T47D (cell line): ENCODE measurements at regions not wholly inside any gene's neighbourhood (a gene's known extent, or its start where the extent isn't known, plus 50 kb on each side); places are given as distances from the start of the nearest gene placed in this dataset.
"Not testable (repeated sequence)": the region's sequence is repeated elsewhere in the genome, so short reads cannot be mapped to it uniquely, and the experiment has no call there.

ENCODE experiments used
- DNase-seq, 2 experiments: peaks; one replicate each; pipeline versions ENCODE4 v3.0.0 to v3.0.0-alpha.2; 2011 to 2012; ENCODE audit warnings: low read depth in 1 of 2, low spot score in 1 of 2
- JUND ChIP-seq: IDR thresholded peaks from 2 replicates; pipeline ENCODE4 v1.6.1; 2012; ENCODE audit warnings: low read depth
- in situ Hi-C: cut with HindIII; loops from 2 replicates; pipeline ENCODE4 v1.10.0; 2016; ENCODE audit warnings: low sequenced_read_pairs, low pct_unique_long_range_greater_than_20kb

DNA sequence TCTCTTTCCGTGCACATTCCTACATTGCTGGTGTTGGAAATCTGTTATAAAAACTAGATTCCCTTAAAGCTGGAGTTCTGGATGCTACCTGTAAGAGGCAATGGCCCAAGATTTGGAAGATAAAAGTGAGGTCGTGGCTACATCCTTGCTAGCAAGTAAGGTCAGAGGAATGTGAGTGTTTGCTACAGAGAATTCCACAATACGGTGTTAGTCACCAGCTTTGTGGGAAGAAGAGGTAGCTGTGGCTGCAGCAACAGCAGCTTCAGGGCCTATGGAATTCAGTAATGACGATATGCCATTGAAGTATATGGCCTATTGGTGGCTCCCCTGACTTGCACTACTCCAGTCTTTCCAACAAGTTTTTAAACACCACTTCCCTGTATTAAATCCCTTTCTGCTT lies 227.7 kb upstream of the TMEM260 start:
- in situ Hi-C loops = no loop called here
- no peak for TF ChIP-seq JUND
- no peak for DNase-seq

DNA sequence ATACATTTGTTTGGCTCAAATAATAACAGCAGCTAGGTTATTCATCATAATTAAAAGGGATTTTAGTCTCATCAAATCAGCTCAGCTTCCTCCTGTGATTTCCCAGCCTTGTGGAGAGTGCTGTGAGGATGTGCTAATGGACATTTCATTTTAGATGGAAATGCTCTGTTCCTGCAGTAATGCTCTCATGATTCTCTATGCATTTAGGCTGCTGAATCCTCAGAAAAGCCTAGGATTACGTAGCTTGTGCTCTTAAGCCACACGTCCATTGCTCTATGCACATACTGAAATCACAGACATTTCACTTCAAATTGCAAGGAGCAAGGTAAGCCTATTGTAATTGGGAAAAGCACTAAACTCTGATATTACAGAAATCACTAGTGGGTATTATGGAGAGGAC lies 226.6 kb upstream of the TMEM260 start:
- in situ Hi-C loops = no loop called here
- DNase-seq = no peak
- no peak for TF ChIP-seq JUND

DNA sequence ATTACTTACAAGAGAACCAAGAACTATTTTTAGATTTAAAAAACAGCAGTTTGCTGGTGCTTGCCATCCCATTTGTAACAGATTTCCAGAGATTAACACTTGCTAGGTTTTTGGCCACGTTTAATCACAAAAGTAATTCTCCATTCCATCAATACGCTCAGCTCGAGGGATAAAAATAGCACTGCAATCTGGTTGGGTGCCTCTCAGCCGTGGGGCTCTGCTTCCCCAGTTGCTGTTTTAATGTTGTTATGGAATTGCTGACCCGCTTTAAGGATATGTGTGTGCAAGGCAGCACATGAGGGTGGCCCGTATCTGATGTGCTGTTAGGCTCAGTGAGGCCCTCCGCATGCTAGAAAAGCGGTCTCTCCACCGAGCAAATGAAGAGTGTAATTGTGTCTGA lies 222.2 kb upstream of the TMEM260 start:
- in situ Hi-C loops = no loop called here
- TF ChIP-seq JUND = no peak
- no peak for DNase-seq

DNA sequence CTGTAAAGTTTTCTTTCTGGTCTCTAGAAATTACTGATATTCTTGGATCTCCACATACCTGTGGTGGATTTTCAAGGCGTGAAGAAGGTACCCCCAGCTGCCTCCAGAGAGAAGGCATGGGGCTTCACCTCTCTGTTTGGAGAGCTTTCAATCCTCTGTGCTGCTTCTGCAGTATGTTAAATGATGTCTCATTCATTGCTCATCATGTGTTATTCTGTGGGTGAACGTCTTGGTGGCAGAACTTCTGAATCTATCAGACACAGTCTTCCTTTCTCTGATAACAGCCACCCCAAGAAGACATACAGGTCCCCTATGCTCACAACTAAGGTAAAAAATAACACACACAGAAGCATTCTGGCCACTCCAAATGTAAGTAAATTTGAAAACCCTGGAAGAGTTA lies 221.3 kb upstream of the TMEM260 start:
- in situ Hi-C loops = no loop called here
- TF ChIP-seq JUND = no peak
- DNase-seq = no peak

DNA sequence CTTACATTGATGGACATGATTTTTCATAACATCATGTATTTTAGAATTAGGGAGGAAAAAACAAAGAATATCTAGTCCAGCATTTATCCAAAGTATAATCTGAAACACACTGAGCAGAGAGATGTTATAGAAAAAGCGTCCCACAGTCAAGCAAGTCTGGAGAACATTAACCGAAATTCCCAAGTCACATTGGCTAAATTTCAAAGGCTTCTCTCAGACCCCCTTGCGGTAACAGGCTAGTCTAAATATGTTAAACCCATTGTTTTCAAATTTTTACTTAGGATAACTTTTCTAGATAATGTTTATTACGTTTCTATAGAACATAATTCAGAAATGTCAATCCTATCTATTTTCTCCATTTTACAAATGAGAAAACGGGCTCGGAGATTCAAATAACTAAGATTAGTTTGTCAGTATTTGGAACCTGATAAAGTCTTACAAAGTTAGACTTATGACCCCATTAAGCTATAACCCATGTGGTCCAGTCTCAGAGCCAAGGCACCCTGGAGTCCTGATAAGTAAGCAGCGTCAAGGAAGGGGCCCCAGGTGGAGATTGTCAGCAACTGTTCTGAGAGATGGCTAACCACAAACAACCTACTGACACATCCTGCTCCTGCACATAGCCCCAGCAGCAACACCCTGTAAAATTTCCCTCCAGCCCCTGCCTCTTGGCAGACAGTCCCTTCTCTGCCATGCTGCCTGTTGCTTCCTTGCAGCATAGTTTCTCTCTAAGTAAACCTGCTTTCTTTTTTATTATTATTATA lies 220.6 kb upstream of the TMEM260 start:
- DNase-seq = no peak
- TF ChIP-seq JUND = no peak
- in situ Hi-C loops = no loop called here

DNA sequence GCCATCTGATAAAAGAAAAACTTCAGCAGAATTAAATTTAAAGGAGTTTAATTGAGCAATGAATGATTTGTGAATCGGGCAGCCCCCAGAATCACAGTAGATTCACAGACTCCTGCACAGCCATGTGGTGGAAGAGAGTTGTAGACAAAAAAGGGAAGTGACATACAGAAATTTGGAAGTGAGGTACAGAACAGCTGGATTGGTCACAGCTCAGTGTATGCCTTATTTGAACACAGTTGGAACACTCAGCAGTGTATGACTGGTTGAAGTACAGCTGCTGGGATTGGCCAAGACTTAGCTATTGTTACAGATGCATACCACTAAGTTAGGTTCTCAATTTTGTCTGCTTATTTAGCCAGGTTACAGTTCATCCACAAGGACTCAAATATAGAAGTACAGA lies 213.9 kb upstream of the TMEM260 start:
- DNase-seq, in situ Hi-C loops: not testable (repeated sequence)

DNA sequence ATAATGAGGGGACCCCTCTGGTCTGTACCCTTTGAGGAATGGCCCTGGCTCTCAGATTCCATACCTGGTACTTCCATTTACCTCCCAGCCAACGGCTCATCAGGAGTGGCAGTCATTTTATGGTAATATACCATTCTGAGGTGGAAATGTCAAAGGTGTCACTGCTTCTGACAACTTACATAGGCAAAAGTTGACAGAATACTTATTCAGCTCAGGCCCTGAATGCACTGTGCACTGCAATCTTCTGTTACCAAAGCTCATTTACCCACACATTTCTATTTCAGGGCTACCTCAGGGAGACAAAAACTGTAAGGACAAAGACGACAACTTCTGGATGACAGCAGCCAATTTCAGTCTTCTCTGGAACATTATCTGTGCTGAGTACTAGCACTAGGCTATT lies 212.2 kb upstream of the TMEM260 start:
- DNase-seq = no peak
- TF ChIP-seq JUND = no peak
- in situ Hi-C loops = no loop called here

DNA sequence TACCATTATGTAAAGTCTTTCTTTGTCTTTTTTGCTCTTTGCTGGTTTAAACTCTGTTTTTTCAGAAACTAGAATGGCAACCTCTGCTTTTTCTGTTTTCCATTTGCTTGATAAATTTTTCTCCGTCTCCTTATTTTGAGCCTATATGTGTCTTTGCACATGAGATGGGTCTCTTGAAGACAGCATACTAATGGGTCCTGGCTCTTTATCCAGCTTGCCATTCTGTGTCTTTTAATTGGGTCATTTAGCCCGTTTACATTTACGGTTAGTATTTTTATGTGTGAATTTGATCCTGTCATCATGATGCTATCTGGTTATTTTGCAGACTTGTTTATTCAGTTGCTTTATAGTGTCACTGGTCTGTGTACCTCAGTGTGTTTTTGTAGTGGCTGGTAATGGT lies 207.9 kb upstream of the TMEM260 start:
- in situ Hi-C loops = no loop called here
- no peak for TF ChIP-seq JUND
- no peak for DNase-seq

DNA sequence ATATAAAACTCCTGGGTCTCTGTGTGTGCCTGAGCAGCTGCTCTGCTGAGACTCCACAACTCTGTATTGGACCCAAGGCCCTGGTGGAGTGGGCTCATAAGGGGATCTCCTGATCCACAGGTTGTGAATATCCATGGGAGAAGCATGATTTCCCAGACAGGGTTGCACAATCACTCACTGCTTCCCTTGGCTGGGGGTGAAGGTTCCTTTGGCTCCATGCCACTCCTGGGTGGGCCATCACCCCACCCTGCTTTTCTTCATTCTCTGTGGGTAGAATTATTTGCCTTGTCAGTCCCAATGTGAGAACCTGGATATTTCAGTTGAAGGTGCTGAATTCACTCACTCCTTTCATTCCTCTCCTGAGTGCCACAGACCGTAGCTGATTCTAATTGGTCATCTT lies 205.2 kb upstream of the TMEM260 start:
- TF ChIP-seq JUND = no peak
- DNase-seq = no peak
- in situ Hi-C loops = no loop called here

DNA sequence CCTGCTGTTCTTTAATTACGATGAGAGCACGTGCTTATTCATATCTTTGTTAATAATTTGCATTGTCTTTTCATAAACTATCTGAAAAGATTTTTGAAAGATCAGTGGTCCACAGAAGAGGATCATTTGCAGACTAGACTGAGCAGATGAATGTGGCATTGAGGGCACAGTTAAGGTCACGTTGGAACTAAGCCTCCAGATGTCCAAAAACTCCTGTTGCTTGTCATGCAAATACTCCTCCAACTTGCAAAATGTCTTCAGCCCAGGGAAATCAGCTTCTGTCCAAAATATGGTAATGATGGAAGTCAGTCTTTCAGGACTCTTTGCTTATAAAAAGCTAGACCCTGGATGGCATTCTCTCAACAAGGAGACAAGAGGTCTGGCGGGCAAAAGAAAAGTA lies 201.6 kb upstream of the TMEM260 start:
- no peak for TF ChIP-seq JUND
- DNase-seq = no peak
- in situ Hi-C loops = no loop called here

DNA sequence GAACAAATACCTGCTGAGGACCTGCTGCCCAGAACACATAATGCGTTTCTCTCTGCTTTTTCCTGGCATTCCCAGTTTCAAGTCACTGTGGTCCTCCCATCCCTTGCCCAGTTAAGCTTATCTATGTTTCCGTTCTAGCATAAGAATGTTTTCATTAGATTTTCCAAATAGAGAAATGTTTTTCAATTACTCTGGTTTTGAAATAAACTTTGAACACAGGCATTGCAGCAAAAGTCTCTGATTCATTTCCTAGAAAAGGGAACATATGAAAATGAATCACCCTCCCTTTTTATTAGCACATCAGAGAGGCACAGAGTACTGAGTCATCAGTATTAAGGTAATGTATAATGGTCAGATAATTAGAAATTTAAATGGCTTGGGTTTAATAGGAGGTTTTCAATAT lies 201.1 kb upstream of the TMEM260 start:
- in situ Hi-C loops = no loop called here
- no peak for DNase-seq

DNA sequence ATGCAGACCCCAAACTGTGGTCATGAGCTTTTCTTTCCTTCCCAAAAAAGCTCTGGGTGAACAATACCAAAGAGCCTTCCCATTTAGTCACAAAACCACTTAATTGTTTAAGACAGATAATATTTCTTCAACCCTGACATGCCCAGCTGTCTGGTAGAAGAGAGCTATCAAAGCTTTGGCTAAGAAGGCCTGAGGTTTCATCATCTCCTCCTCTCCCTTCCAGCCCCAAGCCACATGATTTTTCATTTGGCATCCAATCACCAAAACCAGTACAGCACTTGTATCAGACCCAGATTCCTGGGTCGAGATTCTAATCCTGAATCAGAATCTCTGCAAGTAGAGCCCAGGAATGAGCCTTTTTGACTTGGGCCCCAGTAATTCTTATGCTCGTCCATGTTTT lies 199.6 kb upstream of the TMEM260 start:
- in situ Hi-C loops = no loop called here
- TF ChIP-seq JUND = no peak
- DNase-seq = no peak

More for the DNA sequence above, 201.1 kb upstream of the TMEM260 start:
- TF ChIP-seq JUND = no peak

DNA sequence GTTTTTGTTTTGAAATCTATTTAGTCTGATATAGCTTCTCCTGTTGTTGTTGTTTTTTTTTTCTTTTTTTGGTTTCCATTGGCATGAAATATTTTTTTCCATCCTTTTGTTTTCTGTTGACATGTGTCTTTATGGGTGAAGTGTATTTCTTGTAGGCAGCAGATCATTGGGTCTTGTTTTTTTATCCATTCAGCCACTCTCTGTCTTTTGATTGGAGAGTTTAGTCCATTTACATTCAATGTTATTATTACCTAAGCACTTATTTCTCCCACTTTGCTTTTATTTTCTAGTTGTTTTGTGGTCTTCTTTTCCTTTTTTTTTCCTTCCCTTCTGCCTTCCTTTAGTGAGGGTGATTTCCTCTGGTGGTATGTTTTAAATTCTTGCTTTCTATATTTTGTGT lies 193.6 kb upstream of the TMEM260 start:
- DNase-seq = no peak
- no peak for TF ChIP-seq JUND
- in situ Hi-C loops = no loop called here

DNA sequence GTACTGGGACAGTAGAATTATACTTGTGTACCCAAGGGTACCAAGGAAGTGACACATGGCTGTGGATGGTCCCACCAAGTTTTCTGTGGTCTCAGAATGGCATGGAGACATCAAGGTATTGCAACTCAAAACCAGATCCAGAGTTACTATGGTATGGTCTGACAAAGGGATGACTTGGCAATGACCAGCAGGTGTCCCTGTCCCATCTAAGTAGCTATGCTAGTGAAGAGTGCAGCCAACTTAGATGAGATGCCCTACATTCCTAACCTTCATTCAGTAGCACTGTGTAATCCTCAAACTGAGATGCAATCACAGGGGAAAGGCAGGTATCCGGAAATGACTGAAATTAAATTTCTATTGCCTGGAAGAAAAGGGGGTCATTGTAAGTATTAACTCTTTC lies 188.7 kb upstream of the TMEM260 start:
- no peak for DNase-seq
- in situ Hi-C loops = no loop called here
- TF ChIP-seq JUND = no peak
